ENCODE measurements at regions not wholly inside any gene's neighbourhood (a gene's known extent, or its start where the extent isn't known, plus 50 kb on each side); places are given as distances from the start of the nearest gene placed in this dataset.

- no peak for DNase-seq
- Histone ChIP-seq H3K9me3 (no peaks in the 10 kb centered on the region), H3K4me1 (ENCODE audit: insufficient read depth) (no peaks in the 10 kb centered on the region), H3K27ac (no peak overlapping the region), H3K36me3 (no peaks in the 10 kb centered on the region), H3K27me3 (no peaks in the 10 kb centered on the region), H3K4me3 (no peak overlapping the region)
- TF ChIP-seq EP300 (IDR thresholded peaks at IDR 0.05) (no peak), POLR2A (IDR thresholded peaks at IDR 0.05) (no peak)
- TF ChIP-seq, protein P1, sequence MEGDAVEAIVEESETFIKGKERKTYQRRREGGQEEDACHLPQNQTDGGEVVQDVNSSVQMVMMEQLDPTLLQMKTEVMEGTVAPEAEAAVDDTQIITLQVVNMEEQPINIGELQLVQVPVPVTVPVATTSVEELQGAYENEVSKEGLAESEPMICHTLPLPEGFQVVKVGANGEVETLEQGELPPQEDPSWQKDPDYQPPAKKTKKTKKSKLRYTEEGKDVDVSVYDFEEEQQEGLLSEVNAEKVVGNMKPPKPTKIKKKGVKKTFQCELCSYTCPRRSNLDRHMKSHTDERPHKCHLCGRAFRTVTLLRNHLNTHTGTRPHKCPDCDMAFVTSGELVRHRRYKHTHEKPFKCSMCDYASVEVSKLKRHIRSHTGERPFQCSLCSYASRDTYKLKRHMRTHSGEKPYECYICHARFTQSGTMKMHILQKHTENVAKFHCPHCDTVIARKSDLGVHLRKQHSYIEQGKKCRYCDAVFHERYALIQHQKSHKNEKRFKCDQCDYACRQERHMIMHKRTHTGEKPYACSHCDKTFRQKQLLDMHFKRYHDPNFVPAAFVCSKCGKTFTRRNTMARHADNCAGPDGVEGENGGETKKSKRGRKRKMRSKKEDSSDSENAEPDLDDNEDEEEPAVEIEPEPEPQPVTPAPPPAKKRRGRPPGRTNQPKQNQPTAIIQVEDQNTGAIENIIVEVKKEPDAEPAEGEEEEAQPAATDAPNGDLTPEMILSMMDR (IDR thresholded peaks at IDR 0.05), result no peak
- WGBS, 3 donors, result 71 to 75% (median 72%) methylated on average over 1 of the region's 1 CpG
- intact Hi-C loops (cut with DNase I), result no loop called here
Measured at GRCh38 chr14:81826081-81826480, 292.4 kb upstream of the SEL1L start.

GRCh38 chr14:81829447-81829846 lies 295.8 kb upstream of the SEL1L start:
- no peak for TF ChIP-seq EP300 (IDR thresholded peaks at IDR 0.05)
- TF ChIP-seq POLR2A (IDR thresholded peaks at IDR 0.05), result no peak
- TF ChIP-seq, protein P1 (IDR thresholded peaks at IDR 0.05), result no peak
- intact Hi-C loops (cut with DNase I), result no loop called here

DNA sequence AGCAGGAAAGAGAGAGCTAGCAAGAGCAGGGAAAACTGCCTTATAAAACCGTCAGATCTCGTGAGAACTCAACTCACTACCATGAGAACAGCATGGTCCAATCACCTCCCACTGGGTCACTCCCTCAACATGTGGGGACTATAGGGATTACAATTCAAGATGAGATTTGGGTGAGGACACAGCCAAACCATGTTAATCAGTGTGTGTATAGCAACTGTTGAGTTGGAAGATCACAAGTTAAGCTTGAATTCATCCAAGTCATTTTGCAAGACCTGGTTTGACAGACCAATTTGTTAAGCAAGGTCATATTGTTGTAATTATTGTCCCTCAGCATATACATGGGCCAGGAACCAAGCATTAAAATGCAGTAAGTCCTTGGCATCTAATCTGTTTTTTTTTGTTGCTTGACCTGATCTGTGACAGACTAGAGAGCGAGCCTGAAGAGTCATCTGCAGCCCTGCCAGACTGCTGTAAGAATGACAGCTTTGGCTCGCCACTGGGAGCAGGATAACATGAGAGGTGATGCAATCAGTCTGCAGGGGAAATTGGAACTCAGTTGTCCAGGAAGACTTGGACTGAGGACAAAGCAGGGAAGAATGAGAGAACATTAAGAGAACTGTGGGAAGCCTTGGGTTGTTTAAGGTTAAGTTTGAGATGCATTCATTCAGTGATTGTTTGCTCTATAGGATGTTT lies 297.6 kb upstream of the SEL1L start:
- TF ChIP-seq EP300 (IDR thresholded peaks at IDR 0.05), result no peak
- no peak for TF ChIP-seq POLR2A (IDR thresholded peaks at IDR 0.05)
- TF ChIP-seq, protein P1 (IDR thresholded peaks at IDR 0.05), result no peak
- H3K27ac ChIP-seq, result no peak overlapping the region
- no peaks in the 10 kb centered on the region for H3K27me3 ChIP-seq
- no peak for DNase-seq
- intact Hi-C loops (cut with DNase I), result no loop called here
- no peaks in the 10 kb centered on the region for H3K9me3 ChIP-seq
- WGBS, 3 donors, result 51 to 64% (median 55%) methylated on average over 4 of the region's 4 CpGs
- no peaks in the 10 kb centered on the region for H3K36me3 ChIP-seq
- H3K4me3 ChIP-seq, result no peak overlapping the region
- H3K4me1 ChIP-seq (ENCODE audit: insufficient read depth), result no peaks in the 10 kb centered on the region

More at GRCh38 chr14:81829447-81829846, 295.8 kb upstream of the SEL1L start:
- Histone ChIP-seq H3K36me3 (no peaks in the 10 kb centered on the region), H3K4me1 (ENCODE audit: insufficient read depth) (no peaks in the 10 kb centered on the region), H3K4me3 (no peak overlapping the region), H3K27ac (no peak overlapping the region), H3K9me3 (no peaks in the 10 kb centered on the region), H3K27me3 (no peaks in the 10 kb centered on the region)
- 90 to 96% (median 96%) methylated on average over 12 to 24 of the region's 24 CpGs for WGBS, 3 donors
- DNase-seq, result no peak

GRCh38 chr14:81834308-81834707 lies 300.7 kb upstream of the SEL1L start:
- Histone ChIP-seq H3K27me3 (no peaks in the 10 kb centered on the region), H3K4me1 (ENCODE audit: insufficient read depth) (no peaks in the 10 kb centered on the region), H3K27ac (no peak overlapping the region), H3K9me3 (no peaks in the 10 kb centered on the region), H3K36me3 (no peaks in the 10 kb centered on the region), H3K4me3 (no peak overlapping the region)
- intact Hi-C loops (cut with DNase I), result no loop called here
- no peak for DNase-seq
- no peak for TF ChIP-seq POLR2A (IDR thresholded peaks at IDR 0.05)
- TF ChIP-seq, protein P1 (IDR thresholded peaks at IDR 0.05), result no peak
- TF ChIP-seq EP300 (IDR thresholded peaks at IDR 0.05), result no peak
- 42 to 55% (median 47%) methylated on average over 1 of the region's 1 CpG for WGBS, 3 donors

Measured in ovary (tissue), 7 donors.